Smooth muscle cell (in vitro differentiated cells): ENCODE measurements at regions not wholly inside any gene's neighbourhood (a gene's known extent, or its start where the extent isn't known, plus 50 kb on each side); places are given as distances from the start of the nearest gene placed in this dataset.

ENCODE experiments used
- DNase-seq: peaks from one replicate; lab custom pipeline; 2025; ENCODE audit not compliant: unreplicated experiment; lab: John Stamatoyannopoulos, UW
- H2AFZ ChIP-seq: fragments of 200-600 bp; sonication (generic); 2 replicates; pipeline ENCODE4 v1.6.0; 2016; ENCODE audit warnings: antibody characterized with exemption, low read depth, mild to moderate bottlenecking
- H3F3A ChIP-seq: fragments of 200-600 bp; sonication (generic); 2 replicates; pipeline ENCODE4 v1.6.0; 2017; ENCODE audit warnings: antibody characterized with exemption, low read depth
- H3K27ac ChIP-seq: fragments of 200-600 bp; sonication (generic); 2 replicates; pipeline ENCODE4 v1.5.1; 2016; ENCODE audit warnings: low read depth, mild to moderate bottlenecking
- H3K27me3 ChIP-seq: fragments of 200-600 bp; sonication (generic); 2 replicates; pipeline ENCODE4 v1.6.1; 2016; ENCODE audit warnings: low read depth, mild to moderate bottlenecking
- H3K36me3 ChIP-seq: fragments of 200-600 bp; sonication (generic); 2 replicates; pipeline ENCODE4 v1.5.1; 2016; ENCODE audit warnings: low read depth
- H3K4me1 ChIP-seq: fragments of 200-600 bp; sonication (generic); 2 replicates; pipeline ENCODE4 v1.5.1; 2016; ENCODE audit warnings: low read depth
- H3K4me2 ChIP-seq: fragments of 200-600 bp; sonication (generic); 2 replicates; pipeline ENCODE4 v1.6.0; 2016; ENCODE audit warnings: mild to moderate bottlenecking
- H3K4me3 ChIP-seq: fragments of 200-600 bp; sonication (generic); 2 replicates; pipeline ENCODE4 v1.5.1; 2016; ENCODE audit warnings: mild to moderate bottlenecking
- H3K79me2 ChIP-seq: fragments of 200-600 bp; sonication (generic); 2 replicates; pipeline ENCODE4 v1.6.0; 2016; ENCODE audit warnings: low read depth, mild to moderate bottlenecking
- H3K9ac ChIP-seq: fragments of 200-600 bp; sonication (generic); 2 replicates; pipeline ENCODE4 v1.6.0; 2016; ENCODE audit warnings: low read depth
- H3K9me3 ChIP-seq: fragments of 200-600 bp; sonication (generic); replicated peaks from 2 replicates; pipeline ENCODE4 v1.5.1; 2016; ENCODE audit warnings: low read depth
- H4K20me1 ChIP-seq: fragments of 200-600 bp; sonication (generic); 2 replicates; pipeline ENCODE4 v1.6.0; 2016; ENCODE audit warnings: low read depth
- CTCF ChIP-seq: fragments of 200-600 bp; sonication (generic); IDR thresholded peaks from 2 replicates; pipeline ENCODE4 v1.5.1; 2017; ENCODE audit warnings: borderline replicate concordance, mild to moderate bottlenecking, antibody characterized with exemption; ENCODE audit not compliant: insufficient read depth, poor library complexity, severe bottlenecking
- WGBS: methylation state at CpG from one replicate; pipeline ENCODE4 v1.1.7; 2016; ENCODE audit warnings: low lambda C conversion rate; 5-methylcytosine and 5-hydroxymethylcytosine counted together

GRCh38 chr5:133691448-133691847 lies 79.1 kb upstream of the FSTL4 start:
- DNase-seq = no peak

DNA sequence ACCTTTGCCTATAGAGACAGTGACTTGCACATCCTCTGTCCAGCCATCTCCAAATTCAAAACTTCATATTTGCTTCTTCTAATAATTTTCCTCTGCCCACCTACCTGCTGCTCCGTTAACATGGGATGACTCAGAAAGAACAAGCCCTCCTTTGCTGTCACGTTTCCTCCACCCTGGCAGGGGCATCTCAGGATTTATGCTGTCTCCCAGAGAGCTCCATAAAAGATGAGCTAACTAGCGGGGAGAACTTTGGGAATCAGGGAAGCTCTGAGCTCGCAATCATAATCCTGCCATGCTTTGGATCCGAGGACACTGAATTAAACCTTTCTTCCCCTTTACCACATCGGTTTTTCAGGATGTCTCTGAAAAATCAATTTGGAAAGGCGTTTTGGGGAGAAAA lies 78.4 kb upstream of the FSTL4 start:
- DNase-seq = no peak
- 78% methylated on average over 7 of the region's 7 CpGs for WGBS
- H3K4me3 ChIP-seq = no peak overlapping the region
- no peak overlapping the region for H2AFZ ChIP-seq
- H3K4me1 ChIP-seq = no peaks in the 10 kb centered on the region
- no peak overlapping the region for H3K27ac ChIP-seq
- H4K20me1 ChIP-seq = no peaks in the 10 kb centered on the region
- H3K9ac ChIP-seq = no peak overlapping the region
- H3K36me3 ChIP-seq = no peaks in the 10 kb centered on the region
- H3F3A ChIP-seq = no peaks in the 10 kb centered on the region
- no peaks in the 10 kb centered on the region for H3K9me3 ChIP-seq
- no peaks in the 10 kb centered on the region for H3K79me2 ChIP-seq
- H3K27me3 ChIP-seq = peaks cover 28% of the 10 kb centered on the region
- H3K4me2 ChIP-seq = no peak overlapping the region
- no peak for TF ChIP-seq CTCF

More at GRCh38 chr5:133691448-133691847, 79.1 kb upstream of the FSTL4 start:
- H3K79me2 ChIP-seq = no peaks in the 10 kb centered on the region
- H2AFZ ChIP-seq = no peak overlapping the region
- no peaks in the 10 kb centered on the region for H3K9me3 ChIP-seq
- TF ChIP-seq CTCF = no peak
- H3K4me3 ChIP-seq = no peak overlapping the region
- no peak overlapping the region for H3K27ac ChIP-seq
- no peaks in the 10 kb centered on the region for H4K20me1 ChIP-seq
- no peak overlapping the region for H3K9ac ChIP-seq
- H3F3A ChIP-seq = no peaks in the 10 kb centered on the region
- no peak overlapping the region for H3K4me2 ChIP-seq
- 81% methylated on average over 3 of the region's 3 CpGs for WGBS
- H3K27me3 ChIP-seq = peaks cover 28% of the 10 kb centered on the region
- no peaks in the 10 kb centered on the region for H3K4me1 ChIP-seq
- H3K36me3 ChIP-seq = no peaks in the 10 kb centered on the region

GRCh38 chr5:133688391-133688790 lies 76.0 kb upstream of the FSTL4 start:
- 60% methylated on average over 5 of the region's 5 CpGs for WGBS

More at GRCh38 chr5:133688391-133688790, 76.0 kb upstream of the FSTL4 start:
- Histone ChIP-seq H3K4me3 (no peak overlapping the region), H3K36me3 (no peaks in the 10 kb centered on the region), H3K79me2 (no peaks in the 10 kb centered on the region), H3K4me1 (no peaks in the 10 kb centered on the region), H4K20me1 (no peaks in the 10 kb centered on the region), H3K9ac (no peak overlapping the region), H3K27ac (no peak overlapping the region), H3K9me3 (no peaks in the 10 kb centered on the region), H3K4me2 (no peak overlapping the region), H3K27me3 (peaks cover 32% of the 10 kb centered on the region), H2AFZ (no peak overlapping the region), H3F3A (no peaks in the 10 kb centered on the region)
- no peak for TF ChIP-seq CTCF
- no peak for DNase-seq
